Tongue (tissue), 1 donor: ENCODE measurements at regions not wholly inside any gene's neighbourhood (a gene's known extent, or its start where the extent isn't known, plus 50 kb on each side); places are given as distances from the start of the nearest gene placed in this dataset.
A peak's percentile ranks its signal among the peaks of the same experiment; 100 is the strongest.

Experiments used
- DNase-seq: peaks from one replicate; pipeline ENCODE4 v3.0.0-alpha.2; 2015

GRCh38 chr6:163731215-163732013, 316.9 kb downstream of the QKI start:
- peak; percentile 55 for DNase-seq

GRCh38 chr6:163730246-163731210, 316.0 kb downstream of the QKI start:
- DNase-seq = peak; percentile 29

GRCh38 chr6:163729127-163729872, 314.8 kb downstream of the QKI start:
- no peak for DNase-seq

GRCh38 chr6:163728442-163729126, 314.1 kb downstream of the QKI start:
- no peak for DNase-seq

GRCh38 chr6:163726037-163726695, 311.6 kb downstream of the QKI start:
- no peak for DNase-seq

GRCh38 chr6:163725008-163725941, 310.8 kb downstream of the QKI start:
- DNase-seq = no peak

- DNase-seq = no peak
Observed at GRCh38 chr6:163724196-163724595, 309.7 kb downstream of the QKI start.

GRCh38 chr6:163723759-163724158, 309.2 kb downstream of the QKI start:
- DNase-seq = no peak

- DNase-seq = no peak
Observed at GRCh38 chr6:163721922-163722692, 307.6 kb downstream of the QKI start.

GRCh38 chr6:163721435-163721834, 306.9 kb downstream of the QKI start:
- DNase-seq = no peak

- peak; percentile 48 for DNase-seq
Observed at GRCh38 chr6:163720460-163721235, 306.1 kb downstream of the QKI start.

GRCh38 chr6:163720005-163720404, 305.5 kb downstream of the QKI start:
- DNase-seq = no peak

GRCh38 chr6:163719028-163719742, 304.7 kb downstream of the QKI start:
- DNase-seq = no peak

GRCh38 chr6:163718537-163718936, 304.0 kb downstream of the QKI start:
- no peak for DNase-seq

- DNase-seq = no peak
Observed at GRCh38 chr6:163717106-163717764, 302.7 kb downstream of the QKI start.

- no peak for DNase-seq
Observed at GRCh38 chr6:163716690-163717089, 302.2 kb downstream of the QKI start.

GRCh38 chr6:163715846-163716245, 301.3 kb downstream of the QKI start:
- DNase-seq = no peak
